Inflammatory macrophage treated with lipopolysaccharide for 4 hours (primary cell): ENCODE measurements at regions not wholly inside any gene's neighbourhood (a gene's known extent, or its start where the extent isn't known, plus 50 kb on each side); places are given as distances from the start of the nearest gene placed in this dataset.
"Not testable (repeated sequence)": the region's sequence is repeated elsewhere in the genome, so short reads cannot be mapped to it uniquely, and the experiment has no call there.

Experiments used
- DNase-seq: peaks from one replicate; pipeline ENCODE4 v3.0.0-alpha.2; 2020

GRCh38 chr3:125645616-125646015 lies 50.3 kb upstream of the OSBPL11 start:
- DNase-seq: peak; percentile 67

GRCh38 chr3:125646581-125646980 lies 51.3 kb upstream of the OSBPL11 start:
- no peak for DNase-seq

GRCh38 chr3:125647318-125648014 lies 52.2 kb upstream of the OSBPL11 start:
- DNase-seq: no peak

GRCh38 chr3:125651244-125651643 lies 55.9 kb upstream of the OSBPL11 start:
- DNase-seq: no peak

- DNase-seq: no peak
These were observed 57.1 kb upstream of the OSBPL11 start for GRCh38 chr3:125652349-125652748.

- no peak for DNase-seq
These were observed 59.2 kb upstream of the OSBPL11 start for GRCh38 chr3:125654526-125654925.

GRCh38 chr3:125662675-125663074 lies 67.4 kb upstream of the OSBPL11 start:
- DNase-seq: no peak

GRCh38 chr3:125670352-125670751 lies 75.1 kb upstream of the OSBPL11 start:
- DNase-seq: no peak

- peak; percentile 2 for DNase-seq
These were observed 75.6 kb upstream of the OSBPL11 start for GRCh38 chr3:125670945-125671344.

- DNase-seq: no peak
These were observed 76.4 kb upstream of the OSBPL11 start for GRCh38 chr3:125671461-125672243.

GRCh38 chr3:125675791-125676190 lies 80.5 kb upstream of the OSBPL11 start:
- no peak for DNase-seq

GRCh38 chr3:125679258-125679657 lies 84.0 kb upstream of the OSBPL11 start:
- no peak for DNase-seq

- no peak for DNase-seq
These were observed 85.8 kb upstream of the OSBPL11 start for GRCh38 chr3:125681146-125681545.

GRCh38 chr3:125681906-125682305 lies 86.6 kb upstream of the OSBPL11 start:
- DNase-seq: not testable (repeated sequence)

GRCh38 chr3:125682610-125683009 lies 87.3 kb upstream of the OSBPL11 start:
- DNase-seq: not testable (repeated sequence)

GRCh38 chr3:125683067-125683829 lies 88.0 kb upstream of the OSBPL11 start:
- DNase-seq: no peak

GRCh38 chr3:125684199-125684598 lies 88.9 kb upstream of the OSBPL11 start:
- DNase-seq: peak; percentile 1

GRCh38 chr3:125685741-125686140 lies 90.4 kb upstream of the OSBPL11 start:
- not testable (repeated sequence) for DNase-seq

GRCh38 chr3:125692361-125692760 lies 97.1 kb upstream of the OSBPL11 start:
- no peak for DNase-seq

GRCh38 chr3:125693887-125694286 lies 98.6 kb upstream of the OSBPL11 start:
- no peak for DNase-seq

GRCh38 chr3:125694761-125695294 lies 99.5 kb upstream of the OSBPL11 start:
- DNase-seq: no peak

GRCh38 chr3:125695688-125696087 lies 100.4 kb upstream of the OSBPL11 start:
- no peak for DNase-seq

- DNase-seq: not testable (repeated sequence)
These were observed 101.8 kb upstream of the OSBPL11 start for GRCh38 chr3:125697126-125697525.
